ENCODE measurements at regions not wholly inside any gene's neighbourhood (a gene's known extent, or its start where the extent isn't known, plus 50 kb on each side); places are given as distances from the start of the nearest gene placed in this dataset.

- DNase-seq (ENCODE audit: low read depth, low spot score): no peak
- H3K4me1 Mint-ChIP-seq: no peaks in the 10 kb centered on the region
- H3K9me3 Mint-ChIP-seq: peaks cover 4% of the 10 kb centered on the region
- no peak overlapping the region for H3K4me3 Mint-ChIP-seq
- H3K36me3 Mint-ChIP-seq (ENCODE audit: low read depth): no peaks in the 10 kb centered on the region
- H3K27ac Mint-ChIP-seq (ENCODE audit: unreplicated experiment): no peak overlapping the region
- no peaks in the 10 kb centered on the region for H3K27me3 Mint-ChIP-seq (ENCODE audit: low read depth)
- TF ChIP-seq CTCF (conservative IDR thresholded peaks at IDR 0.05): no peak
These were observed 259.7 kb upstream of the DCN start for GRCh38 chr12:91441993-91442952.

GRCh38 chr12:91441246-91441645, 258.6 kb upstream of the DCN start:
- Mint-ChIP-seq H3K27me3 (ENCODE audit: low read depth) (no peaks in the 10 kb centered on the region), H3K9me3 (peaks cover 4% of the 10 kb centered on the region)
- no peak for TF ChIP-seq CTCF (conservative IDR thresholded peaks at IDR 0.05)

GRCh38 chr12:91434081-91434480, 251.5 kb upstream of the DCN start:
- no peak for DNase-seq (ENCODE audit: low read depth, low spot score)
- no peaks in the 10 kb centered on the region for H3K36me3 Mint-ChIP-seq (ENCODE audit: low read depth)
- no peaks in the 10 kb centered on the region for H3K9me3 Mint-ChIP-seq
- H3K4me1 Mint-ChIP-seq: peaks cover 34% of the 10 kb centered on the region
- no peak for TF ChIP-seq CTCF (conservative IDR thresholded peaks at IDR 0.05)
- no peak overlapping the region for H3K4me3 Mint-ChIP-seq
- H3K27ac Mint-ChIP-seq (ENCODE audit: unreplicated experiment): no peak overlapping the region
- H3K27me3 Mint-ChIP-seq (ENCODE audit: low read depth): no peaks in the 10 kb centered on the region

More at GRCh38 chr12:91441246-91441645, 258.6 kb upstream of the DCN start:
- Mint-ChIP-seq H3K36me3 (ENCODE audit: low read depth) (no peaks in the 10 kb centered on the region), H3K4me1 (no peaks in the 10 kb centered on the region), H3K4me3 (no peak overlapping the region), H3K27ac (ENCODE audit: unreplicated experiment) (no peak overlapping the region)
- no peak for DNase-seq (ENCODE audit: low read depth, low spot score)

GRCh38 chr12:91432755-91433154, 250.1 kb upstream of the DCN start:
- H3K9me3 Mint-ChIP-seq: no peaks in the 10 kb centered on the region
- no peak overlapping the region for H3K27ac Mint-ChIP-seq (ENCODE audit: unreplicated experiment)
- no peaks in the 10 kb centered on the region for H3K27me3 Mint-ChIP-seq (ENCODE audit: low read depth)
- no peak for TF ChIP-seq CTCF (conservative IDR thresholded peaks at IDR 0.05)
- H3K4me1 Mint-ChIP-seq: peaks cover 38% of the 10 kb centered on the region
- no peak for DNase-seq (ENCODE audit: low read depth, low spot score)
- H3K4me3 Mint-ChIP-seq: no peak overlapping the region
- no peaks in the 10 kb centered on the region for H3K36me3 Mint-ChIP-seq (ENCODE audit: low read depth)

GRCh38 chr12:91432089-91432488, 249.5 kb upstream of the DCN start:
- TF ChIP-seq CTCF (conservative IDR thresholded peaks at IDR 0.05): no peak
- no peak for DNase-seq (ENCODE audit: low read depth, low spot score)
- no peaks in the 10 kb centered on the region for H3K9me3 Mint-ChIP-seq
- no peak overlapping the region for H3K27ac Mint-ChIP-seq (ENCODE audit: unreplicated experiment)
- no peaks in the 10 kb centered on the region for H3K27me3 Mint-ChIP-seq (ENCODE audit: low read depth)
- H3K4me3 Mint-ChIP-seq: no peak overlapping the region
- H3K4me1 Mint-ChIP-seq: peaks cover 38% of the 10 kb centered on the region
- no peaks in the 10 kb centered on the region for H3K36me3 Mint-ChIP-seq (ENCODE audit: low read depth)
